Activated CD4-positive, alpha-beta T cell treated with anti-CD3 and anti-CD28 coated beads for 4 hours (primary cell): ENCODE measurements at regions not wholly inside any gene's neighbourhood (a gene's known extent, or its start where the extent isn't known, plus 50 kb on each side); places are given as distances from the start of the nearest gene placed in this dataset.

ENCODE experiments used
- DNase-seq, 2 donors: peaks; one replicate each; pipeline ENCODE4 v3.0.0-alpha.2; 2020

DNA sequence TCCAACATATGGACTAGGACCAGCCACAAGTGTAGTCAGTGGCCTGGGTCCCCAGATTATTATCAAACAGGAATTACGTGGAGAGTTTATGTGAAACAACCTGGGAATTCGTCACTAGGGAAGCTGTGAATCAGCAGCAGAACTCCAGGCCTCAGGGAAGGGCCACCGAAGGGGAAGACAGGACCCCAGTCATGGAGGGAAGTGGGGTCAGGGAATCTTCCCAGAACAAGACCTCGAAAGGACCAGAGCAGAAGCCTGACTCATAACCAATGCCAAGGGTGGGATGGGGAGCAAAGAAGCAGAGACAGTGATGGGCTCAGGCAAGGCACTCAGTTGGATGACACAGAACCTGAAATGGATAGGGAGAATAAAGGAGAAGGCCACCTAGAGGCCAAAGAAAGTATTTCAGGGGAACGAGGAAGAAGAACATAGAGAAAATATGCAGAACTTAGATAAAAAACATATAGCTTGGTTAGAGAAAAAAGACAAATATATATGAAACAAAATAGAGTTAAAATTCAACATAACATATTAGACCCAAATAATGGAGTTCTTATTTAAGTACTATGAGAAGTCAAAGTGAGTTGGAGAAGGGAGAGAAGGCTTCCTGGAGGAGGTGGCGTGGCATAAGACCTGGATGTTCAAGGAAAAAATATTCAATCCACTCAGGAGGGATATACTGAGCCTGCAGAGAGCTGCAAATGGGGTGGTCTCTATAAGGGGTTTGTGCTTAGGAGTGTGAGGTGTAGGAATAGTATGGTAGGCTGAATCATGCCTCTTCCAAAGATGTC is 66.7 kb upstream of the CAST start:
- DNase-seq = peak in 1 of 2 donors; percentile 20

DNA sequence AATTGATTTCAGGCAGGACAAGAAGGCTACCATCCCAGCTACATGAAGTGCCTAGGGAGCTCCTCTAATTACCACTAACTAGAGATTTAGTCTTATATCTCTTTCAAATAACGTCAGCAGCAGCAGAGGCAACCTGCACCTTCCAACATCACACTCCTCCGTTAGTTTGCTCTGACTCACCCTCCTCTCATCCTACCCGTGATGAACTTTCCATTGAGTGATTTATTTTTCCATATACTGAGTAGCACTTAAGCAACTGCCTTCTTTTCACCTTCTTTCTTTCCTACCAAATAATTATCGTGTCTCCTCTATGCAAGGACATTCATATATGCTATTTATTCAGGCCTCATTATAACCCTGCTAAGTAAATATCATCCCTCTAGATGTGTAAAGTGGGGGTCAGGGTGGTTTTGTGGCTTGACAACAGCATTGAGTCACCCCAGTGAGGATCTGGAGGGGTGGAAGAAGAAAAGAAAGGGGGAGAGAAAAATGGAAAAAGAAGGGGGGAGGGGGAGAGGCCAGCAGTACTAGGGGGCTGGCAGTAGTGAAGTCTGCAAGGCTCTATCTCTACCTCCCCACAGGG is 64.6 kb upstream of the CAST start:
- peak in 1 of 2 donors; percentile 4 for DNase-seq

DNA sequence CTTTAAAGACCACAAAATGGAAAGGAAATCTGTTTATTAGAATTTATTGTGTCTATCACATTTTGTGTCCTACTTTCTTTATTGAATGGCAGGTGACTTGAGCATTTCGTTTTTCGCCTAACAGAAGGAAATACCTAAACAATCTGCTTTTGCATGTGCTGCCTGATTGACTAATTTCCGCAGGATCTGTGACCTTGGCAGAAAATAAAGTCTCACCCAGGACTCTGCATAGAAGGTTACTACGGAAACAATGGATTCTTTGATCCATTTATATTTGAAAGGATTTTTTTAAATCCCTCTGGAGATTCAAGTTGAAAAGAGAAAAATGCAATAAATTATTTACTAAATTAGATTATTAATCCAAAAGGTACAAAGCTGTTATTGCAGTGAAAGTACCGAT is 61.0 kb upstream of the CAST start:
- no peak for DNase-seq

DNA sequence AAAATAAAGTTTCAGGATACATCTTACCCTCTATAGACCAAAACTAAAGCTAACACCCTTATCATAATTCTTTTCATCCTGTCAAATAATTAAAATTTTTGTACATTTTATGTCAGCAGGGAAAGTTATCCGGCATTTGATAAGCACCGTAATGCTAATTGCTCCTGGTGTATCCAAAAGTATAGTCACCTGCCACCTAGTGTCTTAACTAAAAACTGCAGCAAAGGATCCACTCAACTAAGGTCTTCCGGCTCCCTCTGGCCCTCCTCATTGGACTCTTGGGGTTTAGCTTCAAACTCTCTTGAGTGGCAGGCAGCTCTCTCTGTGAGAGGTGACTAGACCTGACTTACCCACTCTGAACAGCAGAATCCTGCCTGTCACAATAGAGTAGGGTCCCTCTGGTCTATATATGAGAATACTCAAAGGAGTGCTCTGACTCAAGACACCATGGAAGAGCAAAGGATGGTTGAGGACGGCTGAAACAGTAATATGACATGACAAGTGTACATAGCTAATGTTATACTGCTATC is 60.4 kb upstream of the CAST start:
- peak; percentile 45 to 74 for DNase-seq

DNA sequence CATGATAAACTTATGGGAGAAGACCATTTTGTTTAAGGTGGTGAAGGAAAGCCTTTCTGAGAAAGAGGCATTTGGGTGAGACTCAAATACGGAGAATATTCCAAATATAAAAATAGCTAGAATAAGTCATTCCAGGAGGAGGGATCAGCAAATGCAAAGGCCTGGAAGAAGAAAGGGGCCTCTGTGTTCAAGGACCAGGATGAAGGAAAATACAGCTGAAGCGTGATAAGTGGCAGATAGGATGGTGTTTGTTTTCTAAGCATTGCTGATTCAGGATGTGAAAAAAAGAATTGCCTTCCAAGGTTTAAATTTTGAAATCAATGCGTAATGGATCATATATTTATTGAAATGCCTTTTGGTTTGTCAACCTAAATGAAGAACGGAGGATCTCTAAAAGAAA is 59.4 kb upstream of the CAST start:
- no peak for DNase-seq

DNA sequence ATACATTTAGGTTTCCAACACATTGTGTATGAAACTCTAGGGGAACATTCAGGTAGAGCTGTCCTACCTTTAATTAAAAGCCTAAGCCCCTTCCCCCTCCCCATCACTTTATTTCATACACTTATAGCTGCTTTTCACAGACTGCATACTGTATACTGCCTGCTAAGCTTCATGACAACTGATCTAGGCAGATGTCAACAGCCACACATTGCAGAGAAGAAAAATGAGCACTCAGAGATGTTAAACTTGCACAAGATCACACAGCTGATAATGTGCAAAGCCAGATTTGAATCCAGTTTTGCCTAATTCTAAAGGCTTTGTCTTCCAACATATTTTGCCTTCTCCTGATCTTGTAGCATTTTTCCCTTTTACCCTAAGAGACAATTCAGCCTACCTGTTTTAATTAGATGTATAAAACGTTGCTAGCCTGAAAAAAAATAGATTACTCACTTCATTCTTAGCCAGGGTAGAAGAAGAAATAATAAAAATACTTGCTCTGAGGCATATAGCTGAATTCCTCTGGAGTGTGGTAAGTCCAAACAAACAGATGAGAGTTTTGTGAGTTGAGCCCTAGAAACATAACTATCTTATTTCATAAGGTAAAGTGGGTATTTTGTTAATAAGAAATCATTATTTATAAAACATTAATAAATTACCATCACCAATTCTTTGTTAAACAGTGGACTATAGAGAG is 56.9 kb upstream of the CAST start:
- DNase-seq = no peak

DNA sequence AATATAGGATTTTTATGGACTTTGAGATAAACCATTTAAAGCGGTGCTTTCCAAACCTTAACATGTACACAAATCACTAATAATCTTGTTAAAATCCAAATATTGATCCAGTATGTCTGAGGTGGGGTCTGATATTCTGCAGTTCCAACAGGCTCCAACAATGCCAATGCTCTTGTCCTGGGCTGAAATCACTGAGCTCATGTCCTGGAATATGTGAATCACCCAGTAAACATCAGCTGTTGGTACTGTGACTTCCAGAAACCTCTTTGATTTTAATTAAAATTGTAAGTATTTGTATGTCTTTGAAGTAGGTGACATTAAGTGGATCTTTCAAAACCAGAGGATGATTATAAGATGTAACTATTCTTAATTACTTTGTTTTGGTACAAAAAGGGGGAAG is 52.8 kb upstream of the CAST start:
- no peak for DNase-seq

DNA sequence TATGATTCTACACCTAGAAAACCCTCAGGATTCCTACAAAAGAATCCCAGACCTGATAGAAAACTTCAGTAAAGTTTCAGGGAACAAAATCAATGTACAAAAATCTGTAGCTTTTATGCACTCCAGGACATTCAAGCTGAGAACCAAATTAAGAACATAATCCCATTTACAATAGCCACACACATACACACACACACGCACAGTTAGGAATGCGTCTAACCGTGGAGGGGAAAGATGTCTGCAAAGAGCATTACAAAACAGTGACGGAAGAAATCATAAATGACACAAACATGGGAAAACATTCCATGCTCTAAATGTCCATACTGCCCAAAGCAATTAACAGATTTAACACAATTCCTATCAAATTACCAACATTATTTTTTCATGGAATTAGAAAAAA is 51.4 kb upstream of the CAST start:
- DNase-seq = no peak

DNA sequence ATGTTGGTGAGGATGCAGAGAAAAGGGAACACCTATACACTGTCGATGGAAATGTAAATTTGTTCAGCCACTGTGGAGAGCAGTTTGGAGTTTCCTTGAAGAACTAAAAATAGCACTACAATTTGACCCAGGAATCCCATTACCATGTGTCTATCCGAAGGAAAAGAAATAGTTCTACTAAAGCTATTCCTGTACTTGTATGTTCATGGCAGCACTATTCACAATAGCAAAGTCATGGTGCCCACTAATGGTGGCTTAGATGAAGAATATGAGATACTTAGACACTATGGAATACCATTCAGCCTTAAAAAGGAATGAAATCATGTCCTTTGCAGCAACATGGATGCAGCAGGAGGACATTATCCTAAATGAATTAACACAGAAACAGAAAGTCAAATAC is 50.2 kb upstream of the CAST start:
- DNase-seq = no peak
